GM21529 (cell line): ENCODE measurements at regions not wholly inside any gene's neighbourhood (a gene's known extent, or its start where the extent isn't known, plus 50 kb on each side); places are given as distances from the start of the nearest gene placed in this dataset.

Experiments used
- ATAC-seq: cut with Tn5 transposase; IDR thresholded peaks from one replicate; pipeline ENCODE4 v1.9.1; 2021; ENCODE audit not compliant: unreplicated experiment

DNA sequence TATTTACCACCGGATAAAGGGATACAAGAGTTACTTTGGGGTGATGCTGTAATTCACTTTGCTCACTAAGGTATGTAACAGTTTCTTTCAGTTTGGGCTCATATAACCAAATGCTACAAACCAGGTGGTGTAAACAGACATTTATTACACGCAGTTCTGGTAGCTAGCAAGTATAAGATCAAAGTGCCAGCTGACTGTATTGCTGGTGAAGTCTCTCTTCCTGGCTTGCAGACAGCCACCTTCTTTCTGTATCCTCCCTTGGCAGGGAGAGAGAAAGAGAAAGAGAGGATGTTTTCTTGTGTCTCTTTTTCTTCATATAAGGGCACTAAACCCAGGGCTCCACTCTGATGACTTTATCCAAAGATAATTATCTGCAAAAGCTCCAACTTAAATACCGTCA, 552.5 kb upstream of the FTMT start:
- ATAC-seq = no peak

GRCh38 chr5:121304838-121305237, 546.8 kb upstream of the FTMT start:
- ATAC-seq = no peak

- ATAC-seq = no peak
Measured at GRCh38 chr5:121313886-121314285, 537.8 kb upstream of the FTMT start.

GRCh38 chr5:121315786-121316185, 535.9 kb upstream of the FTMT start:
- no peak for ATAC-seq

DNA sequence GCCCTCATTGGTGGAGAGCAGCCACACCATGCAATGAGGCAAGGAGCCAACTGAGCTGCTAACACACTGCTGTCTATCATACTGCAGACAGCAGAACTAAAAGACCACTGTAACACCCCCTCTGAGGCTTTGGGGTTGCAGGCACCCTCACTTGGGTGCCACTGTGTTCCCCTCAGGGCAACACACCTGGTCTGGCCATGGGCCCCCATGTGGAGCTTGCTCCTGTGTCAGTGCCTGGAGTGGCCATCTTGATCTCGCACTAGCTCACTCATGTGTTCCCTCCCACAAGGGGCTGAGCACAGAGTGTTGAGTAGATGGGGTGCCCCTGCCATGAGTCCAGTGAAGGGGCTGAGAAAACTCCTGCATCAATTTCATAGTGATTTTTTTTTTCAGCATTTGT, 532.4 kb upstream of the FTMT start:
- ATAC-seq = no peak

GRCh38 chr5:121325930-121326329, 525.8 kb upstream of the FTMT start:
- ATAC-seq = no peak

GRCh38 chr5:121350181-121350930, 501.3 kb upstream of the FTMT start:
- no peak for ATAC-seq

GRCh38 chr5:121366515-121366914, 485.2 kb upstream of the FTMT start:
- ATAC-seq = no peak

DNA sequence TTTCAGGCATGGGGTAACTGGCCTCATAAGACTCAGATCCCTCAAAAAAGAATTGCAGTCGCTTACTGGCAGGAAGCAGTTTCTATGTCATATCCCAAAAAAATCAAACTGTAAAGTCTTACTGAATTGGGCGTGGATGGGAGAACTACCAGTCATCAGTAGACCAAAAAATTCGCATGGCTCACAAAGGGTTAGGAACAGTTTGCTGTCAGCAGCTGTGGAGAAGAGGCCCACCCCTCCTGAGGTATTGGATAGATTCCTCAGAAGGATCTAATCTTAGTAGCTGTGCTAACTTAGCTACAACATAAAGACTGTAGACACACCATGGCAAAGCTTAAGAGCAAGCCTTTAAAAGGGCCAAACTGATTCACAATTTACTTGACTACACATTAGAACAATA, 478.3 kb upstream of the FTMT start:
- ATAC-seq = no peak

DNA sequence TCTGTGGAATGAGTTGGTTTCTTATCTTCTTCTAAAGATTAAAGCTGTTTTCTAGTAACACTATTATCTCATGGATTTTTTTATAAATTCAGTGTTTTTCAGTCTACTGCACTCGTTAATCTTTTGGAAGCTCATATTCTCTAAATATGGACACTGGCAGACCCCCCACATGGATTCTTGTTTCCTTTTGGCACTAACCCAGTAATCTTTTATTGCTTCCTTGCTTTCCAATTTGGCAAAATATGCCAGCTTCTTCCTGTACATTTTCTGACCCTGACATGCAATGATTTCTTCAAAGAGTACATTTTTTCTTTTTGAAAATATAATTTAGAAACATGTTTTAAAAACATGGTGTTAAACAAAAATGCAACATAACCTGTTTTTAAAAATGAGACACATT, 474.2 kb upstream of the FTMT start:
- ATAC-seq = no peak

- no peak for ATAC-seq
Measured at GRCh38 chr5:121378046-121378445, 473.6 kb upstream of the FTMT start.

DNA sequence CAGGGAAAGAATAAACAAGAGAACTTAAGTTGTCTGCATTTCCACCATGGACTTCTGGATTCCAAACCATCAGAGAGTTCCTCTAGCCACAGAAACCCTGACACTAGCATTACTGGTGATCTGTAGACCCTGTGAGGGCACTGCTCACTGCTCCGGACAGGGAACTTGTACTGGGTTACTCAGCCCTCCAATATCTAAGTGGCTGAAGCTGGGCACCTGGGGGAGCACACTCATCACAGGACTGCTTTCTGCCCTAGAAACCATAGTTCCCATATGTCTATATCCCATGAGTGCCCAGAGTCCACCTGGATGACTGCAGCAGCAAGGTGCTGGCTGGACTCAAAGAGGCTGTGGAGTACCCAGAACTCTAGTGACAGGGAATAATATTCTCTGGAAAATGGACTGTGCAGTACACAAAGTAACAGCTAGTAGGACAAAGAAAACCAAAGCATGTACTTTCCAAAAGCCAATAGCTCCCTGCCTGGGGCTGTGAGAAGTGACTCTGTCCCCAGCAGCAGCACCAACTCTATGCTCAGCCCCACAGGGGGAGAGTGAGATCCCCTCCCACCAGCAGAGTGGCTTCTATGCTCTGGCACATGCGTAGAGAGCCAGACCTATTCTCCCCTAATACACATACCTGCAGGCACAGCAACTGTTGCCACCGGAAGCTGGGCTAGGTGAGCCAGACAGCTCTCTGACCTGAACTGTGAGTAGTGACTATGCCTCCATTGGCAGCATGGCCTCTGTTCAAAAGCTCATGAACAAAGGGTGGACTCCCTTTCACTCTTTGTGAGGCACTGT, 472.9 kb upstream of the FTMT start:
- ATAC-seq = no peak

DNA sequence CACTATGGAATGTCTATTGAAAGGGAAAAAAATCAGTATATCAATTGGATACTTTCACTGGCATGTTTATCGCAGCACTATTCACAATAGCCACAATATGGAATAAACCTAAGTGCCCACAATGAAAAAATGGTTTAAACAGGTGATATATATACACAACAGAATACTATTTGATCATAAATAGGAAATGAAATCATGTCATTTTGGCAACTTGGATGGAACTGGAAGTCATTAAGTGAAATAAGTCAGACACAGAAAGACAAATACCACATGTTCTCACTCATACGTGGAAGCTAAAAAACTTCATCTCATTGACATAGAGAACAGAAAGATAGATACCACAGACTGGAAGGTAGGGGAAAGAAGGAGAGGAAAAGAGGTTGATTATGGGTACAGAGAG, 471.6 kb upstream of the FTMT start:
- no peak for ATAC-seq

DNA sequence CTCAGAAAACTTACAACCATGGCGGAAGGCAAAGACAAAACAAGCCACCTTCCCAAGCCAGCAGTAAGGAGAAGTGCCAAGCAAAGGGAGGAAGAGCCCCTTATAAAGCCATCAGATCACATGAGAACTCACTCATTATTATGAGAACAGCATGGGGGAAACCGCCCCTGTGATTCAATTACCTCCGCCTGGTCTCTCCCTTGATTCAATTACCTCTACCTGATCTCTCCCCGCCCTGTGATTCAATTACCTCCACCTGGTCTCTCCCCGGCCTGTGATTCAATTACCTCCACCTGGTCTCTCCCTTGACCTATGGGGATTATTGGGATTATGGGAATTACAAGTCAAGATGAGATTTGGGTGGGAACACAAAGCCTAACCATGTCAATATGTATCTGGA, 467.3 kb upstream of the FTMT start:
- no peak for ATAC-seq

- ATAC-seq = no peak
Measured at GRCh38 chr5:121386334-121386733, 465.3 kb upstream of the FTMT start.

- no peak for ATAC-seq
Measured at GRCh38 chr5:121396716-121397115, 455.0 kb upstream of the FTMT start.

DNA sequence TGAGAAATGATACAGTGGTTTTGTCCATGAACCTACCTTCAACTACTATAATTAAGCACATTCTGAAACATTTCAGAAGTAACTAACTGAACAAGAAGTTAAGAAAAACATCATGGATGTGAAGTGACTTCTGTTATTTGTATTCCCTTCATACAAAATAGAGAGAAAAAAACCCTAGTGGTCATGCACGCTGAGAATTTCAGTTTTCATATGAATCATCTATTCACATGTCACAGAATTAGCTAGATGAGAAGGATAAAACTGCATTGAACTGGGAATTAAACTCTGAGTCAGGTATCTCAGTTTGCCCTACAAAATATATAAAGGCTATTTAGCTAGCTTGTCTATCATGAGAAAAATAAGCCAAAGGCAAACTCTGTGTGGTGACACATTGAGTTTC, 451.8 kb upstream of the FTMT start:
- ATAC-seq = peak; percentile 85

DNA sequence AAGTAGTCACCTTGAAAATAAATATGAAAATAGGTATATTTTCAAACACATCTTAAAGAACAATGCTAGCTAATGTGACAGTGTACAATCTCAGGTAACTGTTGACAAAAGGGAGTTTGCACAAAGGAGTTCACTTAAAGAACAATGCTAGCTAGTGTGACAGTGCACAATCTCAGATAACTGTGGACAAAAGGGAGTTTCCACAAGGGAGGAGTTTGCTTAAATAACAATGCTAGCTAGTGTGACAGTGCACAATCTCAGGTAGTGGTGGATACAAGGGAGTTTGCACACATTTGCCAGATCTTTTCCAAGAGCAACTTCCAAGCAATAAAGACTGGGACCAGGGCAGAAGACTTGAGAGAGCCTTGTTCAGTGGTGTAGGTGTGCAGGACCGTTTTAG, 442.9 kb upstream of the FTMT start:
- ATAC-seq = no peak

GRCh38 chr5:121415270-121415669, 436.4 kb upstream of the FTMT start:
- no peak for ATAC-seq

DNA sequence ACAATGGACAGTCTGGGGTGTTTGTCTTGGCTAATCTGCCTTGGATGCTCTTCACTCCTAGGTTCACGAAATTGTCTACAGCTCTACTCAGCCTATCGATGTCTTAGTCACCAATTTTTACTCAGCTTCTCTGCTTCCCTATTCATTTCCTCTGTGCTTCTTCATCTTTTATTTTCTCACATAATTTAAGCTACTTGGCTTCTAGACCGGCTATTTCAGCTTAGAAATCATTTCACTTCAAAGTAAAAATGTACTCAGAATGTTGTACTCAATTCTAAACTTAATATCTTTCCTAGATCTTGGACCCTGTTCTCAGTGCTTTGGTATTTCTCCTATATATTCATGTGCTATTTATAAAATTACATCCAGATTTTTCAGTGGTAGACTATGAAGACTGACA, 430.0 kb upstream of the FTMT start:
- ATAC-seq = no peak

DNA sequence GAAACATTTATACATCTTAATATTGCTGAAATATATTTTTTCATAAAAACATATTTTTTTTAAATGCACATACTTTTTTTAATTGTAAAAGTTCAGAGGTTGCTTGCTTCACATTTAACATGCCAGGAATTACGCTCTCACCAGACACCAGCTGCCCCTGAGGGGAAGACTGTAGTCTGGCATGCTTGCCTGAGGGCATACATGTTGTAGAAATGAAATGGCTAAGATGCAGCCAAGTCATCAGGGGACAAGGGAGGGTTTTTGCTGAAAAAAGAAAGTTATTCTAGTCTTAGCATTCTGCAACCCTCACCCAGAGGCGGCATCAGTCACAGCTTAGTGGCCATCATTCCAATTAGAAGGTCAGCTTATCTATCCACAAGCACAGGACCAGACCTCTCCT, 426.7 kb upstream of the FTMT start:
- no peak for ATAC-seq

GRCh38 chr5:121426153-121426552, 425.5 kb upstream of the FTMT start:
- no peak for ATAC-seq

- no peak for ATAC-seq
Measured at GRCh38 chr5:121429761-121430160, 421.9 kb upstream of the FTMT start.
